HK-2 (cell line): ENCODE measurements at regions not wholly inside any gene's neighbourhood (a gene's known extent, or its start where the extent isn't known, plus 50 kb on each side); places are given as distances from the start of the nearest gene placed in this dataset.
"Not testable (repeated sequence)": the region's sequence is repeated elsewhere in the genome, so short reads cannot be mapped to it uniquely, and the experiment has no call there.

ENCODE experiments used
- DNase-seq: peaks from one replicate; pipeline ENCODE4 v3.0.0-alpha.2; 2018; ENCODE audit not compliant: unreplicated experiment

GRCh38 chr21:5103880-5104561 lies 5417.4 kb upstream of the TPTE start:
- not testable (repeated sequence) for DNase-seq

- DNase-seq = not testable (repeated sequence)
Measured at GRCh38 chr21:5104562-5104928, 5416.8 kb upstream of the TPTE start.

- DNase-seq = not testable (repeated sequence)
Measured at GRCh38 chr21:5105939-5106708, 5415.3 kb upstream of the TPTE start.

GRCh38 chr21:5106767-5107464 lies 5414.5 kb upstream of the TPTE start:
- not testable (repeated sequence) for DNase-seq

GRCh38 chr21:5107637-5108036 lies 5413.7 kb upstream of the TPTE start:
- DNase-seq = not testable (repeated sequence)

GRCh38 chr21:5108048-5108775 lies 5413.2 kb upstream of the TPTE start:
- not testable (repeated sequence) for DNase-seq

- DNase-seq = not testable (repeated sequence)
Measured at GRCh38 chr21:5111197-5111596, 5410.2 kb upstream of the TPTE start.

GRCh38 chr21:5113092-5113491 lies 5408.3 kb upstream of the TPTE start:
- DNase-seq = not testable (repeated sequence)

- not testable (repeated sequence) for DNase-seq
Measured at GRCh38 chr21:5114468-5114867, 5406.9 kb upstream of the TPTE start.

GRCh38 chr21:5114893-5115645 lies 5406.3 kb upstream of the TPTE start:
- not testable (repeated sequence) for DNase-seq

- DNase-seq = not testable (repeated sequence)
Measured at GRCh38 chr21:5115646-5116343, 5405.6 kb upstream of the TPTE start.

- DNase-seq = not testable (repeated sequence)
Measured at GRCh38 chr21:5116344-5117123, 5404.8 kb upstream of the TPTE start.

- DNase-seq = not testable (repeated sequence)
Measured at GRCh38 chr21:5117135-5117534, 5404.2 kb upstream of the TPTE start.

- not testable (repeated sequence) for DNase-seq
Measured at GRCh38 chr21:5117666-5118295, 5403.6 kb upstream of the TPTE start.

- not testable (repeated sequence) for DNase-seq
Measured at GRCh38 chr21:5118296-5118679, 5403.1 kb upstream of the TPTE start.

- DNase-seq = not testable (repeated sequence)
Measured at GRCh38 chr21:5119179-5119578, 5402.2 kb upstream of the TPTE start.

GRCh38 chr21:5121399-5121798 lies 5400.0 kb upstream of the TPTE start:
- DNase-seq = not testable (repeated sequence)

- not testable (repeated sequence) for DNase-seq
Measured at GRCh38 chr21:5121849-5122248, 5399.5 kb upstream of the TPTE start.

GRCh38 chr21:5123655-5124054 lies 5397.7 kb upstream of the TPTE start:
- not testable (repeated sequence) for DNase-seq
